ENCODE measurements at regions not wholly inside any gene's neighbourhood (a gene's known extent, or its start where the extent isn't known, plus 50 kb on each side); places are given as distances from the start of the nearest gene placed in this dataset.
A peak's percentile ranks its signal among the peaks of the same experiment; 100 is the strongest.

- intact Hi-C loops (cut with micrococcal nuclease): no loop called here
- ATAC-seq (no peak), DNase-seq (no peak)
These were observed 571.6 kb upstream of the MGMT start for GRCh38 chr10:128895473-128895872.

- DNase-seq: peak; percentile 48
- intact Hi-C loops (cut with micrococcal nuclease): no loop called here
- peak; percentile 78 for ATAC-seq
These were observed 570.8 kb upstream of the MGMT start for GRCh38 chr10:128896116-128896795.

GRCh38 chr10:128896963-128897362 is 570.1 kb upstream of the MGMT start:
- intact Hi-C loops (cut with micrococcal nuclease): no loop called here
- peak; percentile 78 for ATAC-seq
- no peak for DNase-seq

GRCh38 chr10:128897401-128898129 is 569.5 kb upstream of the MGMT start:
- ATAC-seq (no peak), DNase-seq (no peak)
- intact Hi-C loops (cut with micrococcal nuclease): no loop called here

GRCh38 chr10:128898133-128898915 is 568.7 kb upstream of the MGMT start:
- DNase-seq (peak; percentile 47), ATAC-seq (peak; percentile 16)
- intact Hi-C loops (cut with micrococcal nuclease): no loop called here

- ATAC-seq (no peak), DNase-seq (no peak)
- intact Hi-C loops (cut with micrococcal nuclease): no loop called here
These were observed 568.2 kb upstream of the MGMT start for GRCh38 chr10:128898916-128899195.

- no peak for ATAC-seq
- intact Hi-C loops (cut with micrococcal nuclease): no loop called here
- no peak for DNase-seq
These were observed 566.6 kb upstream of the MGMT start for GRCh38 chr10:128900456-128900855.

- DNase-seq: no peak
- intact Hi-C loops (cut with micrococcal nuclease): no loop called here
- ATAC-seq: no peak
These were observed 565.8 kb upstream of the MGMT start for GRCh38 chr10:128901236-128901635.

GRCh38 chr10:128902031-128902710 is 564.9 kb upstream of the MGMT start:
- DNase-seq: no peak
- intact Hi-C loops (cut with micrococcal nuclease): no loop called here
- ATAC-seq: no peak

- ATAC-seq (no peak), DNase-seq (no peak)
- intact Hi-C loops (cut with micrococcal nuclease): no loop called here
These were observed 559.7 kb upstream of the MGMT start for GRCh38 chr10:128907155-128907941.

GRCh38 chr10:128908099-128908498 is 558.9 kb upstream of the MGMT start:
- ATAC-seq (peak; percentile 71), DNase-seq (no peak)
- intact Hi-C loops (cut with micrococcal nuclease): no loop called here

GRCh38 chr10:128908499-128908898 is 558.5 kb upstream of the MGMT start:
- DNase-seq (no peak), ATAC-seq (no peak)
- intact Hi-C loops (cut with micrococcal nuclease): no loop called here

- intact Hi-C loops (cut with micrococcal nuclease): no loop called here
- DNase-seq (no peak), ATAC-seq (no peak)
These were observed 554.3 kb upstream of the MGMT start for GRCh38 chr10:128912568-128913311.

- intact Hi-C loops (cut with micrococcal nuclease): no loop called here
- ATAC-seq (peak; percentile 87), DNase-seq (peak; percentile 74)
These were observed 552.4 kb upstream of the MGMT start for GRCh38 chr10:128914681-128915080.

GRCh38 chr10:128915630-128916029 is 551.4 kb upstream of the MGMT start:
- intact Hi-C loops (cut with micrococcal nuclease): no loop called here
- ATAC-seq (peak; percentile 66), DNase-seq (peak; percentile 56)

GRCh38 chr10:128916383-128916782 is 550.7 kb upstream of the MGMT start:
- ATAC-seq (peak; percentile 69), DNase-seq (no peak)

GRCh38 chr10:128921389-128922022 is 545.5 kb upstream of the MGMT start:
- ATAC-seq: no peak
- DNase-seq: no peak
- intact Hi-C loops (cut with micrococcal nuclease): no loop called here

More at GRCh38 chr10:128916383-128916782, 550.7 kb upstream of the MGMT start:
- intact Hi-C loops (cut with micrococcal nuclease): no loop called here

GRCh38 chr10:128922172-128922571 is 544.9 kb upstream of the MGMT start:
- intact Hi-C loops (cut with micrococcal nuclease): no loop called here
- DNase-seq: peak; percentile 57
- peak; percentile 66 for ATAC-seq
